HFF-Myc (cell line): ENCODE measurements at regions not wholly inside any gene's neighbourhood (a gene's known extent, or its start where the extent isn't known, plus 50 kb on each side); places are given as distances from the start of the nearest gene placed in this dataset.

Source experiments
- DNase-seq: peaks from one replicate; pipeline ENCODE4 v3.0.0-alpha.2; 2011; ENCODE audit warnings: low read depth; ENCODE audit errors: extremely low read depth
- H3K4me3 ChIP-seq: replicated peaks from 2 replicates; pipeline ENCODE4 v1.5.1; 2011; ENCODE audit warnings: low read depth, mild to moderate bottlenecking, control low read depth, low read length
- TF ChIP-seq, protein P1 (sequence below): IDR thresholded peaks from 2 replicates; pipeline ENCODE4 v1.5.1; 2012; ENCODE audit warnings: mild to moderate bottlenecking, low read depth, low read length, control low read depth; ENCODE audit errors: missing control alignments

DNA sequence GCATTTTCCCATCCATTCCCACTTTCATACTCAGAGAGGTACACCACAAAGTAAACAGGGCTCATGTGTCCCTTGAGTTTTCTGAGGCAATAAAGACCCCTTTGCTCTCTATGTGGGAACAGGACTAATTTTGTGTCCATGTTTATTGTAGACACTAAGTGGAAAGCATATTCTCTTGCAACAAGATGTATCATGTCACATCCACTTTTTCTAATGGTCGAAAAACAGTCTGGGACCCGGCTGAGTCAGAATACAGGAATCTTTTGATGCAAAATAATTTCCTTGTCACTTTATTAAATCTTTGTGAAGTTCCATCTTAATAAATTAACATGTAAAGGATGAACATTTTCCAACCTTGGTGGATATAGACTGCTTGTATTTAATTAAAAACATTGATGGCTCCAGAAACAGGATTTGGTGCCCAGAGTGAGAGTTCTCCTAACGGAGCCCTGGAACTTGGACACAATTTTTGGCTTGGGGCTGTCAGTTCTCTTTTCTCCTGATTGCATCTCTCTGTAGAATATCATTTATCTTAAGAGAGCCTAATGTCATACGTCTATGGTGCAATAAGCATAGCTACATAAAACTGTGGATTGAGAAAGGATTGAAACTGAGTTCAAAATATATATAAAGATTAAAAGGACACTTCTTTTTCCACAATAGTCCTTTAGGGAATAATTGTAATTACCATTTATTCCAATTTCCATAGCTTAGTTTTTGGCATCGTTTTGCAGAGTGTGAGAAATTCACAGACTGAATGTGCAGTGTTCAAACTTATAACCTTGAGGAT lies 1116.7 kb upstream of the SEMA6A start:
- DNase-seq: no peak
- TF ChIP-seq, protein P1, sequence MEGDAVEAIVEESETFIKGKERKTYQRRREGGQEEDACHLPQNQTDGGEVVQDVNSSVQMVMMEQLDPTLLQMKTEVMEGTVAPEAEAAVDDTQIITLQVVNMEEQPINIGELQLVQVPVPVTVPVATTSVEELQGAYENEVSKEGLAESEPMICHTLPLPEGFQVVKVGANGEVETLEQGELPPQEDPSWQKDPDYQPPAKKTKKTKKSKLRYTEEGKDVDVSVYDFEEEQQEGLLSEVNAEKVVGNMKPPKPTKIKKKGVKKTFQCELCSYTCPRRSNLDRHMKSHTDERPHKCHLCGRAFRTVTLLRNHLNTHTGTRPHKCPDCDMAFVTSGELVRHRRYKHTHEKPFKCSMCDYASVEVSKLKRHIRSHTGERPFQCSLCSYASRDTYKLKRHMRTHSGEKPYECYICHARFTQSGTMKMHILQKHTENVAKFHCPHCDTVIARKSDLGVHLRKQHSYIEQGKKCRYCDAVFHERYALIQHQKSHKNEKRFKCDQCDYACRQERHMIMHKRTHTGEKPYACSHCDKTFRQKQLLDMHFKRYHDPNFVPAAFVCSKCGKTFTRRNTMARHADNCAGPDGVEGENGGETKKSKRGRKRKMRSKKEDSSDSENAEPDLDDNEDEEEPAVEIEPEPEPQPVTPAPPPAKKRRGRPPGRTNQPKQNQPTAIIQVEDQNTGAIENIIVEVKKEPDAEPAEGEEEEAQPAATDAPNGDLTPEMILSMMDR: no peak

DNA sequence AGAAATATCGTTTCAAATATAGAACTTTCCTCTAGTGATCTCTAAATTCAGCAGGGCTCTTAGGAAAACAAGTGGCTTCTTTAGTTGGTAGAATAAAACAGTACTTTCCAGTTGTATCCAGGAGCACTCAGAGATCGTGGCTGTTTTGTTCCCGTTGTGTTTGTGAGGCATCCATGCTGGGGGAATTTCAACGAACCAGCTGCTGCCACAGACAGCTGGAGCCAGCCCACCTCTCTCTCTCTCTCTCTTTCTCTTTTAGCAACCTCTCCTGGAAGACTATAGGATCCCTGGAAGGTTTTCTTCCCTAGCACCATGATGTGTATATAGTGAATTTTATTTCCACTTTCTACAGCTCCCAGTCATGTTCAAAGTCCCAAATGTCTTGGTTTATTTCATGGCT lies 1116.0 kb upstream of the SEMA6A start:
- no peak for DNase-seq
- no peak overlapping the region for H3K4me3 ChIP-seq
- TF ChIP-seq, protein P1: no peak

More for the DNA sequence above, 1116.7 kb upstream of the SEMA6A start:
- H3K4me3 ChIP-seq: no peak overlapping the region

GRCh38 chr5:117686926-117687325 lies 1112.3 kb upstream of the SEMA6A start:
- no peak for DNase-seq
- TF ChIP-seq, protein P1: no peak
- H3K4me3 ChIP-seq: no peak overlapping the region

DNA sequence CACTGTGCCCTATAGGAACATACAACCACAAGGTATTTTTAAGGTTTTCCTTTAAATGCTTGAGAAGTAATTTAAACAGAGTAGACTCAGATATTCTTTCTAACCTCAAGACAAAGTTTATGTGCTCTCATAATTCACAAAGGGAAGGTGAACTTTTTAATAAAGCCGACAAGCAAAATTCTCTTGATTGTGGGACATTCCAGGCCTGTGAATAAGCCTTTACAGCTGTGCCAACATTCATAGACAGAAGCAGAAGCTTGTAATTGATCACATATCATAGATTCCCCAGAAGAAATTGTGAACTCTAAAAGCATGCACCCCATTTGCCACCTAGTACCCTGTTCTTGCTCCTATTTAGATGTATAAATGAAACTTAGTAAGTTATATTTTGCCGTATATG lies 1107.8 kb upstream of the SEMA6A start:
- TF ChIP-seq, protein P1: no peak
- no peak for DNase-seq
- H3K4me3 ChIP-seq: no peak overlapping the region

DNA sequence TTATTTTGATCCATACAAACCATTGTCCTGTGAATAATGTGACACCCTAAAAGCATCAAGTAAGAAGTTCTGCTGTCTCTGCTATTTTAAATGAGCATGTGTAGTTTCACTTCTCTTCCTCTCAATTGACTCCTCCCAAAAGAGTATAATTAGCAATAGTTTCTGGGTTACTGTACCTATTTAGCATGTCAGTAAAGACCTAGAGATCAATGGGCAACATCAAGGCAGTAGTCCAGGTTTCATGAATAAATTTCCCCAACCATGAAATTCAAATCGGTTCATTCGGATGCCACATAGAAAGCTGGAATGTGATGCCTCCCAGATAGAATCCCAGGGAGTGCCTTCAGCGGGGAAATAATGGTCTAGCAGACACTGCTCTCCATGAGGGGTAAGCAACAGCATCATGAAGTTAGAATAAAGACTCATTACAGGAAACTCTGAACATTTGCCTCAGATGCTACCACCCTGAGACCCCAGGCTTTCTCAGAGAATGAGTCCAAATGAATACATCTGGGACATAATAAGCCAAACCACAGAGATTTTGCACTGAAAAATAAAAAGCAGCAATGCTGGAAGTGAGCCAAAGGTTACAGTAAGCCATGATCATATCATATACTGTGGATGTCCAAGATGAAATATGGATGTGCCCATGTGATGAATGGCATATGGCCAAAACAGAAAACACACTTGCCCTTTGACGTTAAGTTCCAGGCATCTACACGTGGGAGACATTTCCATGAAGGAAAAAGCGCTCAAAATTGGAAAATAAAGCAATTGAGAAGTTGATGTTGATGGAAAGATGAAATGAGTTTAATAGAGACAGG lies 1107.0 kb upstream of the SEMA6A start:
- TF ChIP-seq, protein P1: no peak

DNA sequence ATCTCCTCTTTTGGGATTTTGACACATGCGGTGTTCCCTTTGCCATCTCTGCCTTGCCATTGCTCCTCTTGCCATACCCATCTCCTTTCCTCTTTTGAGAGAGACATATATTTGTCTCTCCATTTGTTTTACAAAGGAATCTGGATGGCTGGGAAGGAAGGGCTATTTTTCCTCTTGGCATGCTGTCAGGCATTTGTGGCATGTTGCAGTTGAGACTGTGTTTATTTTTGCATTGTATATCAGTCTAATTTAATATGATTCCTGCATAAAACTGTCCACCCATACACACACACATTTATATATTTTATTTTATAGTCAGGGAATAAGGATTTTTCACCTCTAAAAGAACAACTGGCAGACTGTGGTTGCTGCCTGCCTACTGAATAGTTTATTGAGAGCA lies 1105.8 kb upstream of the SEMA6A start:
- TF ChIP-seq, protein P1: no peak
- H3K4me3 ChIP-seq: no peak overlapping the region
- no peak for DNase-seq

More for the DNA sequence above, 1107.0 kb upstream of the SEMA6A start:
- DNase-seq: no peak
- H3K4me3 ChIP-seq: no peak overlapping the region
